Gastroesophageal sphincter (tissue), 4 donors: ENCODE measurements at regions not wholly inside any gene's neighbourhood (a gene's known extent, or its start where the extent isn't known, plus 50 kb on each side); places are given as distances from the start of the nearest gene placed in this dataset.
A peak's percentile ranks its signal among the peaks of the same experiment; 100 is the strongest.

ENCODE experiments used
- ATAC-seq: fragments of 150-250 bp; one replicate; pipeline ENCODE4 v1.9.1; 2016; ENCODE audit warnings: mild to moderate bottlenecking, moderate library complexity
- H3K27ac ChIP-seq, 4 donors: fragments of 200-600 bp; sonication (generic) in 3 of 4; 1 replicate in 3 of 4; 2 replicates in 1 of 4; pipeline ENCODE4 v1.5.1; 2016 to 2019
- H3K27me3 ChIP-seq: fragments of 200-600 bp; sonication (generic); one replicate; pipeline ENCODE4 v1.5.1; 2019
- H3K36me3 ChIP-seq, 2 donors: fragments of 200-600 bp; sonication (generic); one replicate each; pipeline ENCODE4 v1.5.1; 2019; ENCODE audit warnings: control low read depth in 1 of 2
- H3K4me1 ChIP-seq, 3 donors: fragments of 200-600 bp; sonication (generic); 1 replicate in 2 of 3; 2 replicates in 1 of 3; pipeline ENCODE4 v1.5.1; 2016 to 2019; ENCODE audit warnings: control low read depth in 2 of 3
- H3K4me3 ChIP-seq, 2 donors: fragments of 200-600 bp; sonication (generic); one replicate each; pipeline ENCODE4 v1.5.1; 2019; ENCODE audit warnings: mild to moderate bottlenecking in 1 of 2, moderate library complexity in 1 of 2
- H3K9me3 ChIP-seq, 3 donors: fragments of 200-600 bp; sonication (generic); one replicate each; pipeline ENCODE4 v1.5.1; 2017 to 2019; ENCODE audit warnings: control low read depth in 2 of 3
- CTCF ChIP-seq, 4 experiments: fragments of 200-600 bp in 2 of 4; fragments of 450-650 bp in 2 of 4; sonication (generic) in 1 of 4; IDR thresholded peaks; one replicate each; pipeline ENCODE4 v1.5.1; 2017 to 2019; ENCODE audit warnings: antibody characterized with exemption in 4 of 4, mild to moderate bottlenecking in 2 of 4, moderate library complexity in 2 of 4
- EP300 ChIP-seq: sonication (generic); formaldehyde crosslinking; IDR thresholded peaks from one replicate; pipeline ENCODE4 v1.6.1; 2017; ENCODE audit warnings: antibody characterized with exemption, mild to moderate bottlenecking
- POLR2A ChIP-seq, 2 donors: fragments of 450-650 bp; IDR thresholded peaks; one replicate each; pipeline ENCODE4 v1.6.1; 2017; ENCODE audit warnings: antibody characterized with exemption in 2 of 2, mild to moderate bottlenecking in 2 of 2, moderate library complexity in 1 of 2
- POLR2AphosphoS5 ChIP-seq: sonication (generic); formaldehyde crosslinking; IDR thresholded peaks from one replicate; pipeline ENCODE4 v1.6.1; 2017; ENCODE audit warnings: antibody characterized with exemption
- WGBS, 2 donors: methylation state at CpG; one replicate each; pipeline ENCODE4 v1.1.5; 2018; ENCODE audit warnings: low coverage in 1 of 2; 5-methylcytosine and 5-hydroxymethylcytosine counted together

GRCh38 chr13:99659226-99659625, 158.0 kb downstream of the TM9SF2 start:
- 84 to 95% methylated on average over 2 to 3 of the region's 3 CpGs for WGBS, 2 donors
- no peaks in the 10 kb centered on the region for H3K36me3 ChIP-seq
- ATAC-seq = no peak
- no peak overlapping the region for H3K4me3 ChIP-seq
- no peaks in the 10 kb centered on the region for H3K9me3 ChIP-seq
- no peaks in the 10 kb centered on the region for H3K27me3 ChIP-seq
- H3K27ac ChIP-seq = peak overlapping the region in 2 of 4 donors; percentile 84 to 86
- H3K4me1 ChIP-seq = peaks cover 0 to 43% (median 0%) of the 10 kb centered on the region in 3 donors
- TF ChIP-seq CTCF (IDR thresholded peaks at IDR 0.05) (no peak), EP300 (no peak), POLR2AphosphoS5 (no peak), POLR2A (IDR thresholded peaks at IDR 0.05) (no peak)

GRCh38 chr13:99658261-99658991, 157.2 kb downstream of the TM9SF2 start:
- Histone ChIP-seq H3K4me1 (peaks cover 0 to 43% (median 0%) of the 10 kb centered on the region in 3 donors), H3K9me3 (no peaks in the 10 kb centered on the region), H3K4me3 (peak overlapping the region; percentile 34 to 62), H3K27me3 (no peaks in the 10 kb centered on the region), H3K27ac (peak overlapping the region; percentile 50 to 86 (median 79)), H3K36me3 (no peaks in the 10 kb centered on the region)
- WGBS, 2 donors = 7 to 27% methylated on average over 2 to 5 of the region's 26 CpGs
- TF ChIP-seq POLR2A (IDR thresholded peaks at IDR 0.05) = no peak
- peak; percentile 9 to 56 (median 26) for TF ChIP-seq CTCF (IDR thresholded peaks at IDR 0.05)
- peak; percentile 74 for ATAC-seq

- no peak for TF ChIP-seq POLR2A (IDR thresholded peaks at IDR 0.05)
- peak in 1 of 4 experiments; percentile 21 for TF ChIP-seq CTCF (IDR thresholded peaks at IDR 0.05)
- H3K4me3 ChIP-seq = peak overlapping the region; percentile 34 to 62
- H3K4me1 ChIP-seq = peaks cover 0 to 43% (median 0%) of the 10 kb centered on the region in 3 donors
- no peaks in the 10 kb centered on the region for H3K36me3 ChIP-seq
- 8 to 40% methylated on average over 1 to 4 of the region's 29 CpGs for WGBS, 2 donors
- no peaks in the 10 kb centered on the region for H3K27me3 ChIP-seq
- H3K9me3 ChIP-seq = no peaks in the 10 kb centered on the region
- peak overlapping the region; percentile 50 to 86 (median 79) for H3K27ac ChIP-seq
- peak; percentile 38 for ATAC-seq
Observed at GRCh38 chr13:99657848-99658260, 156.6 kb downstream of the TM9SF2 start.

- Histone ChIP-seq H3K4me3 (no peak overlapping the region), H3K9me3 (no peaks in the 10 kb centered on the region), H3K4me1 (peaks cover 0 to 43% (median 0%) of the 10 kb centered on the region in 3 donors), H3K36me3 (no peaks in the 10 kb centered on the region), H3K27ac (no peak overlapping the region), H3K27me3 (no peaks in the 10 kb centered on the region)
- 74 to 83% methylated on average over 6 of the region's 6 CpGs for WGBS, 2 donors
- TF ChIP-seq CTCF (IDR thresholded peaks at IDR 0.05) (no peak), POLR2AphosphoS5 (no peak), POLR2A (IDR thresholded peaks at IDR 0.05) (no peak), EP300 (no peak)
- no peak for ATAC-seq
Observed at GRCh38 chr13:99656844-99657381, 155.6 kb downstream of the TM9SF2 start.
